Endothelial cell of umbilical vein (primary cell): ENCODE measurements at regions not wholly inside any gene's neighbourhood (a gene's known extent, or its start where the extent isn't known, plus 50 kb on each side); places are given as distances from the start of the nearest gene placed in this dataset.

Experiments
- BruUV-seq: library from RNA; stranded (reverse); fragments of 400-500 nt; replicated peaks from 2 replicates; lab custom pipeline; 2021; lab: Mats Ljungman, UMichigan
- CTCF ChIA-PET: fragments of 300-600, 350-600 bp; sonication (Branson Sonifier 250); formaldehyde crosslinking; loops from one replicate; lab custom pipeline; 2021; ENCODE audit warnings: antibody characterized with exemption, inconsistent platforms; lab: Charles Lee
- POLR2A ChIA-PET: fragments of 300-600, 350-600 bp; sonication (Branson Sonifier 250); formaldehyde crosslinking; loops from one replicate; lab custom pipeline; 2021; ENCODE audit warnings: antibody characterized with exemption, inconsistent platforms; lab: Charles Lee
- DNase-seq: peaks from one replicate; pipeline ENCODE4 v3.0.0-alpha.2; 2011; ENCODE audit warnings: low read depth, low spot score
- FAIRE-seq: peaks from 2 replicates; lab custom pipeline; 2011; peaks lifted over from hg19 to GRCh38; lab: Jason Lieb, UNC
- H2AFZ ChIP-seq: 2 replicates; pipeline ENCODE4 v1.6.0; 2012; ENCODE audit warnings: low read depth, low read length, control low read depth, inconsistent platforms
- H3K27ac ChIP-seq: 2 replicates; pipeline ENCODE4 v1.5.1; 2011; ENCODE audit warnings: low read depth, mild to moderate bottlenecking, control low read depth, low read length, moderate library complexity; ENCODE audit not compliant: insufficient read depth
- H3K27me3 ChIP-seq, 2 experiments: 2 replicates each; pipeline versions ENCODE4 v1.6.0 to v1.6.1; 2011; ENCODE audit warnings: low read length in 2 of 2, mixed read lengths in 1 of 2; ENCODE audit not compliant: control insufficient read depth in 2 of 2, insufficient read depth in 2 of 2
- H3K36me3 ChIP-seq, 2 experiments: 2 replicates in 1 of 2; 3 replicates in 1 of 2; pipeline ENCODE4 v1.5.1; 2011; ENCODE audit warnings: low read length in 2 of 2, mild to moderate bottlenecking in 1 of 2, moderate library complexity in 1 of 2; ENCODE audit not compliant: control insufficient read depth in 2 of 2, insufficient read depth in 2 of 2; ENCODE audit errors: extremely low read depth in 1 of 2
- H3K4me1 ChIP-seq: 3 replicates; pipeline ENCODE4 v1.5.1; 2011; ENCODE audit warnings: mild to moderate bottlenecking, low read length; ENCODE audit not compliant: control insufficient read depth, insufficient read depth; ENCODE audit errors: extremely low read depth
- H3K4me2 ChIP-seq: 2 replicates; pipeline ENCODE4 v1.6.1; 2011; ENCODE audit warnings: low read length, control low read depth, mixed read lengths; ENCODE audit not compliant: insufficient read depth
- H3K4me3 ChIP-seq, 3 experiments: fragments of 200-600 bp in 1 of 3; sonication (generic), shearing (Covaris generic) in 1 of 3; replicated peaks in 1 of 3; 2 replicates each; pipeline ENCODE4 v1.5.1; 2011 to 2016; ENCODE audit warnings: control low read depth in 3 of 3, low read length in 3 of 3, mild to moderate bottlenecking in 2 of 3, inconsistent platforms in 1 of 3, low read depth in 1 of 3, moderate library complexity in 1 of 3; ENCODE audit not compliant: insufficient read depth in 1 of 3
- H3K79me2 ChIP-seq: 2 replicates; pipeline ENCODE4 v1.6.0; 2012; ENCODE audit warnings: low read length, inconsistent platforms; ENCODE audit not compliant: control insufficient read depth, insufficient read depth
- H3K9ac ChIP-seq: replicated peaks from 2 replicates; pipeline ENCODE3; 2011; ENCODE audit warnings: low read length, control low read depth; ENCODE audit not compliant: insufficient read depth; ENCODE audit errors: extremely low read depth
- H3K9me1 ChIP-seq: replicated peaks from 3 replicates; pipeline ENCODE4 v1.6.0; 2011; ENCODE audit warnings: mild to moderate bottlenecking, low read length; ENCODE audit not compliant: control insufficient read depth, insufficient read depth; ENCODE audit errors: extremely low read depth
- H3K9me3 ChIP-seq: replicated peaks from 2 replicates; pipeline ENCODE4 v1.5.1; 2012; ENCODE audit warnings: low read length, inconsistent platforms; ENCODE audit not compliant: control insufficient read depth, insufficient read depth
- H4K20me1 ChIP-seq: replicated peaks from 2 replicates; pipeline ENCODE3; 2011; ENCODE audit warnings: mild to moderate bottlenecking, low read length; ENCODE audit not compliant: control insufficient read depth, insufficient read depth; ENCODE audit errors: extremely low read depth
- EZH2 ChIP-seq: IDR thresholded peaks from 2 replicates; pipeline ENCODE4 v1.6.1; 2012; ENCODE audit warnings: borderline replicate concordance, low read depth, mild to moderate bottlenecking, moderate library complexity, low read length, inconsistent platforms; ENCODE audit not compliant: severe bottlenecking
- FOS ChIP-seq: IDR thresholded peaks from 2 replicates; pipeline ENCODE4 v1.6.1; 2011; ENCODE audit warnings: mild to moderate bottlenecking, low read length, moderate library complexity, borderline replicate concordance; ENCODE audit not compliant: insufficient read depth
- GATA2 ChIP-seq: IDR thresholded peaks from 2 replicates; pipeline ENCODE4 v1.7.0; 2011; ENCODE audit warnings: low read depth, mild to moderate bottlenecking, moderate library complexity, mixed read lengths, low read length; ENCODE audit not compliant: insufficient read length, insufficient read depth
- JUN ChIP-seq: IDR thresholded peaks from 2 replicates; pipeline ENCODE4 v1.6.1; 2011; ENCODE audit warnings: borderline replicate concordance, low read depth; ENCODE audit not compliant: insufficient read length, insufficient read depth
- MYC ChIP-seq: IDR thresholded peaks from one replicate; pipeline ENCODE4 v1.6.1; 2011; ENCODE audit warnings: mild to moderate bottlenecking, low read depth, low read length
- POLR2A ChIP-seq: IDR thresholded peaks from 2 replicates; pipeline ENCODE4 v1.6.1; 2012; ENCODE audit warnings: low read depth, mild to moderate bottlenecking, control low read depth, low read length
- POLR2AphosphoS5 ChIP-seq: IDR thresholded peaks from 2 replicates; pipeline ENCODE4 v1.6.1; 2012; ENCODE audit warnings: low read depth, mild to moderate bottlenecking, control low read depth, low read length, moderate library complexity; ENCODE audit not compliant: insufficient read depth
- dilution Hi-C: fragments of 300-500 bp; cut with MboI; formaldehyde crosslinking; loops from one replicate; pipeline ENCODE4 v1.15.0; 2019; ENCODE audit warnings: low sequenced_read_pairs; ENCODE audit not compliant: extremely low pct_ligation_motif_present
- intact Hi-C: fragments of 100-400 bp; cut with micrococcal nuclease; formaldehyde crosslinking; loops from one replicate; pipeline ENCODE4 v1.10.0; 2022
- TF ChIP-seq, protein P1 (sequence below), 2 donors: IDR thresholded peaks; 1 replicate in 1 of 2; 2 replicates in 1 of 2; pipeline ENCODE4 v1.5.1; 2011; ENCODE audit warnings: low read length in 2 of 2, mild to moderate bottlenecking in 2 of 2, moderate library complexity in 2 of 2, control low read depth in 1 of 2, inconsistent platforms in 1 of 2, low read depth in 1 of 2; ENCODE audit not compliant: insufficient read depth in 1 of 2; ENCODE audit errors: extremely low read depth in 1 of 2
- TF ChIP-seq, protein P2 (sequence below): IDR thresholded peaks from 2 replicates; pipeline ENCODE4 v1.6.1; 2011; ENCODE audit not compliant: insufficient read depth, insufficient read length

DNA sequence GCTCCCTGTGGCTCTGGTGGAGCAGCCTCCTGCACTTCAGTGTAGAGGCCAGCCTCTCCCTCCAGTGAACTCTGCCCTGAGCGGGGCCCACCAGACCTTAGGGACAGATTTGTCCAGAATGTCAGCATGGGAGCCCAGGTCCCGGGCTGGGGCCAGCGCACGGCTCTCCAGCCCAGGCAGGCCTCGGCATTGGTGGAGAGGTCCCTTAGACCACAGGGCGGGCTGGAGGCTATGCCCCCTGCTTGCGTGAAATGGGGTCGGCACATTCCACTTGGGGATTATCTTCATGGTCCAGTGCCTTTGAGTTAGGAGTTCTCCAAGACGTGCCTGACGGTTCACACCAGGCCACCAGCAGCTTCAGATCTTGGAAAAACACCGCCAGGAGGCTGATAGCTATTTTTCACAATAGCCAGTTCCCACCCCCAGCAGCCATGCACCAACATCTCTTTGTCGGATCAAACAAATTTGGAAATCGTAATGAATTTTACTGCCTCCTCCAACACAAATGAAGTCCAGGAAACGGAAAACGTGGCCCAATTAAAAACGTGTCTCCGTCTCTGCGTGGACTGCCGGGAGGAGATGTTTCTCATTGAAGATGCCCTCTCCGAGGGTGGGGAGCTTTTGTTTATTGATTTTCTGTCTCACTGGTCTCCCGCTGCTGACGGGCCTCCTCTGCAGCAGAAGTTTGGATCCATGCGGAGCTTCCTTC lies 110.0 kb upstream of the CIBAR2 start:
- Histone ChIP-seq H3K36me3 (no peaks in the 10 kb centered on the region), H3K9ac (no peak overlapping the region), H3K79me2 (no peaks in the 10 kb centered on the region), H2AFZ (no peak overlapping the region), H3K27ac (no peak overlapping the region), H3K27me3 (no peaks in the 10 kb centered on the region), H3K9me1 (no peaks in the 10 kb centered on the region), H3K4me3 (no peak overlapping the region), H3K4me2 (no peak overlapping the region), H4K20me1 (no peaks in the 10 kb centered on the region), H3K4me1 (peaks cover 10% of the 10 kb centered on the region), H3K9me3 (no peaks in the 10 kb centered on the region)
- DNase-seq: no peak
- CTCF ChIA-PET: interaction anchor here (0.7 to 3.1 kb wide), 2 partner anchors 23 to 31 kb away, joined by 3 to 11 read pairs; no protein-coding TSS in a partner anchor
- dilution Hi-C loops: no loop called here
- POLR2A ChIA-PET: no interaction called here
- TF ChIP-seq, protein P1, sequence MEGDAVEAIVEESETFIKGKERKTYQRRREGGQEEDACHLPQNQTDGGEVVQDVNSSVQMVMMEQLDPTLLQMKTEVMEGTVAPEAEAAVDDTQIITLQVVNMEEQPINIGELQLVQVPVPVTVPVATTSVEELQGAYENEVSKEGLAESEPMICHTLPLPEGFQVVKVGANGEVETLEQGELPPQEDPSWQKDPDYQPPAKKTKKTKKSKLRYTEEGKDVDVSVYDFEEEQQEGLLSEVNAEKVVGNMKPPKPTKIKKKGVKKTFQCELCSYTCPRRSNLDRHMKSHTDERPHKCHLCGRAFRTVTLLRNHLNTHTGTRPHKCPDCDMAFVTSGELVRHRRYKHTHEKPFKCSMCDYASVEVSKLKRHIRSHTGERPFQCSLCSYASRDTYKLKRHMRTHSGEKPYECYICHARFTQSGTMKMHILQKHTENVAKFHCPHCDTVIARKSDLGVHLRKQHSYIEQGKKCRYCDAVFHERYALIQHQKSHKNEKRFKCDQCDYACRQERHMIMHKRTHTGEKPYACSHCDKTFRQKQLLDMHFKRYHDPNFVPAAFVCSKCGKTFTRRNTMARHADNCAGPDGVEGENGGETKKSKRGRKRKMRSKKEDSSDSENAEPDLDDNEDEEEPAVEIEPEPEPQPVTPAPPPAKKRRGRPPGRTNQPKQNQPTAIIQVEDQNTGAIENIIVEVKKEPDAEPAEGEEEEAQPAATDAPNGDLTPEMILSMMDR (IDR thresholded peaks at IDR 0.05; ENCODE audit: extremely low read depth in 1 of 2, insufficient read depth in 1 of 2, low read depth in 1 of 2, low read length in 2 of 2): no peak
- TF ChIP-seq POLR2AphosphoS5: no peak
- TF ChIP-seq EZH2: no peak
- no peak for TF ChIP-seq POLR2A
- TF ChIP-seq, protein P2, sequence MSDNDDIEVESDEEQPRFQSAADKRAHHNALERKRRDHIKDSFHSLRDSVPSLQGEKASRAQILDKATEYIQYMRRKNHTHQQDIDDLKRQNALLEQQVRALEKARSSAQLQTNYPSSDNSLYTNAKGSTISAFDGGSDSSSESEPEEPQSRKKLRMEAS: no peak
- TF ChIP-seq GATA2: no peak
- no peak for TF ChIP-seq JUN
- no peak for TF ChIP-seq MYC
- no peak for TF ChIP-seq FOS
- BruUV-seq: no TSS peak
- no peak for FAIRE-seq
- intact Hi-C loops: no loop called here
